ENCODE measurements at regions not wholly inside any gene's neighbourhood (a gene's known extent, or its start where the extent isn't known, plus 50 kb on each side); places are given as distances from the start of the nearest gene placed in this dataset.

DNA sequence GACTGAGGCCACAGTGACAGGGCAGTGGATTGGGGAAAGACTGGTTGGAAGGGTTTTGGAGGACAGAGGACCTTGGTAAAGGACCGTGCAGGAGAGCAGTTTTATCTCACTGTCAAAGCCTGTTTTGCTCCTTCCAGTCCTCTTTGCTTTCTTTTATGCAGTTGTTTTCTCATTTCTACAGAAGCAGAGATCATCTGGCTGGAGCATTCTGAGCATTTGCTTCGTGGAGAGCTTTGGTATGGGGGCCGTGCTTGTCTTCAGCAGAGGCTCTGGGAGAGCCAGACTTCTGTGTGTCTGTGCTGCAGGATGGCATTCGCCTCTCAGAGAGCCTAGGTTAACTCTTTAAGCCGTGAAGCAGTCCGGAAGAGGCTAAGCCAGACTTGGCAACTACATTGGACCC lies 171.8 kb upstream of the TUT7 start:
- no peaks in the 10 kb centered on the region for H3K36me3 ChIP-seq (ENCODE audit: insufficient read depth, low read length)
- H3K4me2 ChIP-seq (ENCODE audit: low read length) = no peak overlapping the region
- H3K4me1 ChIP-seq (ENCODE audit: insufficient read depth, low read length, severe bottlenecking) = no peaks in the 10 kb centered on the region
- H3K9me2 ChIP-seq (ENCODE audit: low read depth, low read length) = no peaks in the 10 kb centered on the region
- no peaks in the 10 kb centered on the region for H3K27me3 ChIP-seq (ENCODE audit: insufficient read depth, low read length)
- TF ChIP-seq, protein P1, sequence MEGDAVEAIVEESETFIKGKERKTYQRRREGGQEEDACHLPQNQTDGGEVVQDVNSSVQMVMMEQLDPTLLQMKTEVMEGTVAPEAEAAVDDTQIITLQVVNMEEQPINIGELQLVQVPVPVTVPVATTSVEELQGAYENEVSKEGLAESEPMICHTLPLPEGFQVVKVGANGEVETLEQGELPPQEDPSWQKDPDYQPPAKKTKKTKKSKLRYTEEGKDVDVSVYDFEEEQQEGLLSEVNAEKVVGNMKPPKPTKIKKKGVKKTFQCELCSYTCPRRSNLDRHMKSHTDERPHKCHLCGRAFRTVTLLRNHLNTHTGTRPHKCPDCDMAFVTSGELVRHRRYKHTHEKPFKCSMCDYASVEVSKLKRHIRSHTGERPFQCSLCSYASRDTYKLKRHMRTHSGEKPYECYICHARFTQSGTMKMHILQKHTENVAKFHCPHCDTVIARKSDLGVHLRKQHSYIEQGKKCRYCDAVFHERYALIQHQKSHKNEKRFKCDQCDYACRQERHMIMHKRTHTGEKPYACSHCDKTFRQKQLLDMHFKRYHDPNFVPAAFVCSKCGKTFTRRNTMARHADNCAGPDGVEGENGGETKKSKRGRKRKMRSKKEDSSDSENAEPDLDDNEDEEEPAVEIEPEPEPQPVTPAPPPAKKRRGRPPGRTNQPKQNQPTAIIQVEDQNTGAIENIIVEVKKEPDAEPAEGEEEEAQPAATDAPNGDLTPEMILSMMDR (IDR thresholded peaks at IDR 0.05; ENCODE audit: low read length) = no peak
- TF ChIP-seq EZH2 (IDR thresholded peaks at IDR 0.05; ENCODE audit: borderline replicate concordance, low read length) = no peak
- no peaks in the 10 kb centered on the region for H3F3A ChIP-seq (ENCODE audit: insufficient read depth, low read length)
- H4K20me1 ChIP-seq (ENCODE audit: insufficient read depth, low read length) = no peaks in the 10 kb centered on the region
- H3K9me3 ChIP-seq (ENCODE audit: low read length) = no peaks in the 10 kb centered on the region
- H3K79me2 ChIP-seq (ENCODE audit: insufficient read depth, low read length) = no peaks in the 10 kb centered on the region
- H3K4me3 ChIP-seq (ENCODE audit: low read depth, low read length, poor library complexity, severe bottlenecking) = no peak overlapping the region
- H3K9ac ChIP-seq (ENCODE audit: low read length) = no peak overlapping the region
- no peak overlapping the region for H2AFZ ChIP-seq (ENCODE audit: low read length)
- H3K27ac ChIP-seq (ENCODE audit: low read depth, low read length, poor library complexity, severe bottlenecking) = no peak overlapping the region

DNA sequence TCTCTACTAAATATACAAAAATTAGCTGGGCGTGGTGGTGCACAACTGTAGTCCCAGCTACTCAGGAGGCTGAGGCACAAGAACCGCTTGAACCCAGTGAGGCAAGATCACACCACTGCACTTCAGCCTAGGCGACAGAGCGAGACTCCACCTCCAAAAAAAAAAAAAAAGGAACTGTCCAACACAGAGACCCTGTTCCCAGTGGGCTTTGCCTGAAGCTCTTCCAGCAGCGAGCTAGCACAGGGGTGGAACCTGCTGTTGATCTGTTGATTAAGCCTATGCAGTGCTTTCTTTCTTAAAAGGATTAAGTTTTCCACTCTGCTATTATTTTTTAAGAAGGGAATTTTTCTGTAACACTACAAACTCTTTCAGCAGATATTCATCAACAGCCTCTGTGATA lies 171.0 kb upstream of the TUT7 start:
- TF ChIP-seq EZH2 (IDR thresholded peaks at IDR 0.05; ENCODE audit: borderline replicate concordance, low read length) = no peak
- TF ChIP-seq, protein P1 (IDR thresholded peaks at IDR 0.05; ENCODE audit: low read length) = no peak
- Histone ChIP-seq H3F3A (ENCODE audit: insufficient read depth, low read length) (no peaks in the 10 kb centered on the region), H4K20me1 (ENCODE audit: insufficient read depth, low read length) (no peaks in the 10 kb centered on the region), H3K27me3 (ENCODE audit: insufficient read depth, low read length) (no peaks in the 10 kb centered on the region), H3K9ac (ENCODE audit: low read length) (no peak overlapping the region), H3K9me3 (ENCODE audit: low read length) (no peaks in the 10 kb centered on the region), H3K4me2 (ENCODE audit: low read length) (no peak overlapping the region), H3K79me2 (ENCODE audit: insufficient read depth, low read length) (no peaks in the 10 kb centered on the region), H3K4me3 (ENCODE audit: low read depth, low read length, poor library complexity, severe bottlenecking) (no peak overlapping the region), H3K27ac (ENCODE audit: low read depth, low read length, poor library complexity, severe bottlenecking) (no peak overlapping the region), H3K4me1 (ENCODE audit: insufficient read depth, low read length, severe bottlenecking) (no peaks in the 10 kb centered on the region), H3K9me2 (ENCODE audit: low read depth, low read length) (no peaks in the 10 kb centered on the region), H2AFZ (ENCODE audit: low read length) (no peak overlapping the region), H3K36me3 (ENCODE audit: insufficient read depth, low read length) (no peaks in the 10 kb centered on the region)

- Histone ChIP-seq H3K4me1 (ENCODE audit: insufficient read depth, low read length, severe bottlenecking) (no peaks in the 10 kb centered on the region), H4K20me1 (ENCODE audit: insufficient read depth, low read length) (no peaks in the 10 kb centered on the region), H3K9me3 (ENCODE audit: low read length) (no peaks in the 10 kb centered on the region), H3K36me3 (ENCODE audit: insufficient read depth, low read length) (no peaks in the 10 kb centered on the region), H3K27me3 (ENCODE audit: insufficient read depth, low read length) (no peaks in the 10 kb centered on the region), H3K4me2 (ENCODE audit: low read length) (no peak overlapping the region), H2AFZ (ENCODE audit: low read length) (no peak overlapping the region), H3F3A (ENCODE audit: insufficient read depth, low read length) (no peaks in the 10 kb centered on the region), H3K4me3 (ENCODE audit: low read depth, low read length, poor library complexity, severe bottlenecking) (no peak overlapping the region), H3K9me2 (ENCODE audit: low read depth, low read length) (no peaks in the 10 kb centered on the region), H3K9ac (ENCODE audit: low read length) (no peak overlapping the region), H3K79me2 (ENCODE audit: insufficient read depth, low read length) (no peaks in the 10 kb centered on the region), H3K27ac (ENCODE audit: low read depth, low read length, poor library complexity, severe bottlenecking) (no peak overlapping the region)
- TF ChIP-seq EZH2 (IDR thresholded peaks at IDR 0.05; ENCODE audit: borderline replicate concordance, low read length) = no peak
- TF ChIP-seq, protein P1 (IDR thresholded peaks at IDR 0.05; ENCODE audit: low read length) = no peak
Observed at GRCh38 chr9:86521977-86522376, 167.8 kb upstream of the TUT7 start.

Data from OCI-LY1 (cell line).